ENCODE measurements at regions not wholly inside any gene's neighbourhood (a gene's known extent, or its start where the extent isn't known, plus 50 kb on each side); places are given as distances from the start of the nearest gene placed in this dataset.

- TF ChIP-seq, protein P1, sequence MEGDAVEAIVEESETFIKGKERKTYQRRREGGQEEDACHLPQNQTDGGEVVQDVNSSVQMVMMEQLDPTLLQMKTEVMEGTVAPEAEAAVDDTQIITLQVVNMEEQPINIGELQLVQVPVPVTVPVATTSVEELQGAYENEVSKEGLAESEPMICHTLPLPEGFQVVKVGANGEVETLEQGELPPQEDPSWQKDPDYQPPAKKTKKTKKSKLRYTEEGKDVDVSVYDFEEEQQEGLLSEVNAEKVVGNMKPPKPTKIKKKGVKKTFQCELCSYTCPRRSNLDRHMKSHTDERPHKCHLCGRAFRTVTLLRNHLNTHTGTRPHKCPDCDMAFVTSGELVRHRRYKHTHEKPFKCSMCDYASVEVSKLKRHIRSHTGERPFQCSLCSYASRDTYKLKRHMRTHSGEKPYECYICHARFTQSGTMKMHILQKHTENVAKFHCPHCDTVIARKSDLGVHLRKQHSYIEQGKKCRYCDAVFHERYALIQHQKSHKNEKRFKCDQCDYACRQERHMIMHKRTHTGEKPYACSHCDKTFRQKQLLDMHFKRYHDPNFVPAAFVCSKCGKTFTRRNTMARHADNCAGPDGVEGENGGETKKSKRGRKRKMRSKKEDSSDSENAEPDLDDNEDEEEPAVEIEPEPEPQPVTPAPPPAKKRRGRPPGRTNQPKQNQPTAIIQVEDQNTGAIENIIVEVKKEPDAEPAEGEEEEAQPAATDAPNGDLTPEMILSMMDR (IDR thresholded peaks at IDR 0.05; ENCODE audit: low read depth, low read length, poor library complexity, severe bottlenecking), result no peak
- no peak for TF ChIP-seq EZH2phosphoT487 (IDR thresholded peaks at IDR 0.05; ENCODE audit: borderline replicate concordance, low read length)
Observed at GRCh38 chr12:97813301-97813700, 350.7 kb downstream of the RMST start.

Data from DOHH2 (cell line).